HL-60 (cell line): ENCODE measurements at regions not wholly inside any gene's neighbourhood (a gene's known extent, or its start where the extent isn't known, plus 50 kb on each side); places are given as distances from the start of the nearest gene placed in this dataset.
A peak's percentile ranks its signal among the peaks of the same experiment; 100 is the strongest.

Experiments used
- CTCF ChIP-seq: IDR thresholded peaks from one replicate; pipeline ENCODE4 v1.5.1; 2011; ENCODE audit warnings: low read length, control low read depth, inconsistent platforms; ENCODE audit not compliant: insufficient read depth
- GABPA ChIP-seq: IDR thresholded peaks from 2 replicates; pipeline ENCODE4 v1.6.1; 2012; ENCODE audit warnings: low read depth
- POLR2AphosphoS5 ChIP-seq: IDR thresholded peaks from 2 replicates; pipeline ENCODE4 v1.6.1; 2012; ENCODE audit warnings: low read depth
- REST ChIP-seq: IDR thresholded peaks from 2 replicates; pipeline ENCODE4 v1.6.1; 2012; ENCODE audit warnings: low read depth; ENCODE audit not compliant: insufficient replicate concordance
- SPI1 ChIP-seq: IDR thresholded peaks from 2 replicates; pipeline ENCODE4 v1.6.1; 2012; ENCODE audit warnings: low read depth, mild to moderate bottlenecking, borderline replicate concordance

GRCh38 chr6:24997231-24997630 is 61.5 kb upstream of the RIPOR2 start:
- TF ChIP-seq CTCF = no peak
- TF ChIP-seq POLR2AphosphoS5 = no peak
- TF ChIP-seq GABPA = no peak
- TF ChIP-seq SPI1 = peak; percentile 70
- TF ChIP-seq REST = no peak
